ENCODE measurements at regions not wholly inside any gene's neighbourhood (a gene's known extent, or its start where the extent isn't known, plus 50 kb on each side); places are given as distances from the start of the nearest gene placed in this dataset.

DNA sequence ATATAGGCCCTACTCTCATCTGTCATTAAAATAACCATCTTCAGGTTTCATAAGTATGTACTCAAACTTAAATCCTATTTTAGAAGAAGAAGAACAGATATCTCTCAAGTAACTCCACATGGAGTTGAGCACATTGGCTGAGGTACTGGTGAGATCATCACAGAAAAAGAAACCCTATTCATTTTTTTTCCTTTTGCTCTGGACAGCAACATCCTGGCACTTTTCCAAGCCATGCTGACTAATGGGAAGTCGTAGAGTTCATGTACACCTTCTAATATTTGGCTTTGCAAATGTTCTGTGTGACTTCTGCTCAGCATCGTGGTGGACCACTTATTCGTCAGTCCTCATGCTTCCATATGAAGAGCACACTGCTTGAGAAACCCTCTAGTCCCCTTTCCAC is 336.0 kb upstream of the KCNH8 start:
- ChIA-PET CTCF (no interaction called here), POLR2A (ENCODE audit: low non-redundant PET) (no interaction called here)
- Histone ChIP-seq H3K36me3 (ENCODE audit: insufficient read depth, low read length, poor library complexity, severe bottlenecking) (no peaks in the 10 kb centered on the region), H3K9me3 (ENCODE audit: low read depth, low read length, poor library complexity, severe bottlenecking) (no peaks in the 10 kb centered on the region), H3K4me1 (ENCODE audit: insufficient read depth, low read length, poor library complexity, severe bottlenecking) (no peaks in the 10 kb centered on the region), H3K4me3 (ENCODE audit: low read depth, low read length, poor library complexity, severe bottlenecking) (no peak overlapping the region), H3K27ac (ENCODE audit: low read depth, low read length, poor library complexity, severe bottlenecking) (no peak overlapping the region), H3K27me3 (replicated peaks; ENCODE audit: insufficient read depth, low read depth, low read length, poor library complexity) (no peaks in the 10 kb centered on the region)
- TF ChIP-seq, protein P1, sequence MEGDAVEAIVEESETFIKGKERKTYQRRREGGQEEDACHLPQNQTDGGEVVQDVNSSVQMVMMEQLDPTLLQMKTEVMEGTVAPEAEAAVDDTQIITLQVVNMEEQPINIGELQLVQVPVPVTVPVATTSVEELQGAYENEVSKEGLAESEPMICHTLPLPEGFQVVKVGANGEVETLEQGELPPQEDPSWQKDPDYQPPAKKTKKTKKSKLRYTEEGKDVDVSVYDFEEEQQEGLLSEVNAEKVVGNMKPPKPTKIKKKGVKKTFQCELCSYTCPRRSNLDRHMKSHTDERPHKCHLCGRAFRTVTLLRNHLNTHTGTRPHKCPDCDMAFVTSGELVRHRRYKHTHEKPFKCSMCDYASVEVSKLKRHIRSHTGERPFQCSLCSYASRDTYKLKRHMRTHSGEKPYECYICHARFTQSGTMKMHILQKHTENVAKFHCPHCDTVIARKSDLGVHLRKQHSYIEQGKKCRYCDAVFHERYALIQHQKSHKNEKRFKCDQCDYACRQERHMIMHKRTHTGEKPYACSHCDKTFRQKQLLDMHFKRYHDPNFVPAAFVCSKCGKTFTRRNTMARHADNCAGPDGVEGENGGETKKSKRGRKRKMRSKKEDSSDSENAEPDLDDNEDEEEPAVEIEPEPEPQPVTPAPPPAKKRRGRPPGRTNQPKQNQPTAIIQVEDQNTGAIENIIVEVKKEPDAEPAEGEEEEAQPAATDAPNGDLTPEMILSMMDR (conservative IDR thresholded peaks at IDR 0.05; ENCODE audit: low read depth, low read length): no peak
- TF ChIP-seq EZH2 (IDR thresholded peaks at IDR 0.05; ENCODE audit: borderline replicate concordance, low read depth, low read length, poor library complexity, severe bottlenecking): no peak
- intact Hi-C loops (cut with micrococcal nuclease; ENCODE audit: unreplicated experiment): no loop called here
- DNase-seq (ENCODE audit: low spot score): no peak
- no TSS peak for BruUV-seq (replicated peaks)

DNA sequence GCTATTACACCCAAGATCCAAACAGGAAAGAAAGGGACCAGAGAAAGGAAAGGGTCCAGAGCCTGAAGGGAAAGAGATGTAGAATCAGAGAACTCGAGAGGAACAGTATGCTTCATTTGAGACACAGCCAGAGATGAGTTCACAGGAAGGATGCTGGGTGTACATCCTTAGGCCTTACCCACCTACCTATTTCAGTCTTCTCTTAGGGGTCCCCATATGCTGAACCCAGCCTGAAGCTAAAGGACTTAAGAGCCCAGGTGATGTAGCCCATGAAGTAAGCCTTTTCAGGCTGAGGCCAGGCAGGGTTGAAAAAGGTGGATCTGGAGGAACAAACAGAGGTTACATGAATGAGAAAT is 338.0 kb upstream of the KCNH8 start:
- POLR2A ChIA-PET (ENCODE audit: low non-redundant PET): no interaction called here
- Histone ChIP-seq H3K36me3 (ENCODE audit: insufficient read depth, low read length, poor library complexity, severe bottlenecking) (no peaks in the 10 kb centered on the region), H3K27me3 (replicated peaks; ENCODE audit: insufficient read depth, low read depth, low read length, poor library complexity) (no peaks in the 10 kb centered on the region), H3K27ac (ENCODE audit: low read depth, low read length, poor library complexity, severe bottlenecking) (no peak overlapping the region), H3K4me3 (ENCODE audit: low read depth, low read length, poor library complexity, severe bottlenecking) (no peak overlapping the region), H3K4me1 (ENCODE audit: insufficient read depth, low read length, poor library complexity, severe bottlenecking) (no peaks in the 10 kb centered on the region), H3K9me3 (ENCODE audit: low read depth, low read length, poor library complexity, severe bottlenecking) (no peaks in the 10 kb centered on the region)
- BruUV-seq (replicated peaks): no TSS peak
- intact Hi-C loops (cut with micrococcal nuclease; ENCODE audit: unreplicated experiment): no loop called here
- CTCF ChIA-PET: no interaction called here
- DNase-seq (ENCODE audit: low spot score): no peak
- no peak for TF ChIP-seq EZH2 (IDR thresholded peaks at IDR 0.05; ENCODE audit: borderline replicate concordance, low read depth, low read length, poor library complexity, severe bottlenecking)
- TF ChIP-seq, protein P1 (conservative IDR thresholded peaks at IDR 0.05; ENCODE audit: low read depth, low read length): no peak

DNA sequence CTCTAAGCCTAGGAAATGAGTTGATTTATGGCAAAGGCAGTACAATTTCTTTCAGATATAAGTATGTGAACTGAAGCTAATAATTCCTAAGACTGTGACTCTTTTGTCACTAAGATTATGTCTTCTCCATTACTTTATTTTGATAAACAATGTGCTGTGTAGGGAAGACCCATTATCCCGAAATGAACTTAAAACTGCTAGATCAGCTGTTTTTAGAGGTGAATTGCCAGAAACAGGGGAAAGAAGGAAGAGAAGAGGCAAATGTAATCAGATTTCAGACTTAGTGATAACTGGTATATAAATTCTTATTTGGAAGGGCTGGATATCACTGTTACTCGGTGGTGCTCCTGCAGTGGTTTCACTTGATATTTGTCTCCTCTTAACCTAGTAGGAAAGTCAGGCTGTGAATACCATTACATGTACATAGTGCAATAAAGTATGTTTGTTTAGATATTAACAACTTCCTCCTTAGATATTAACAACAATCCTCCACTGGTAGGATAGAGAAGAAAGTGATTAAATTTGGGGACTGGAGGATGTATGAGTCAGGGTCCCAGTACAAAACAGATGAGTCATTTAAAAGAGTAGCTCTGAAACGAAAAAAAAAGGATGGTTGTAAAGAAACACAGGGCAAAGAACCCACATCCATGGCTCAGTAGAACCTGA is 338.5 kb upstream of the KCNH8 start:
- H3K27me3 ChIP-seq (replicated peaks; ENCODE audit: insufficient read depth, low read depth, low read length, poor library complexity): no peaks in the 10 kb centered on the region
- TF ChIP-seq, protein P1 (conservative IDR thresholded peaks at IDR 0.05; ENCODE audit: low read depth, low read length): no peak
- no peak for TF ChIP-seq EZH2 (IDR thresholded peaks at IDR 0.05; ENCODE audit: borderline replicate concordance, low read depth, low read length, poor library complexity, severe bottlenecking)
- H3K27ac ChIP-seq (ENCODE audit: low read depth, low read length, poor library complexity, severe bottlenecking): no peak overlapping the region
- ChIA-PET CTCF (no interaction called here), POLR2A (ENCODE audit: low non-redundant PET) (no interaction called here)
- intact Hi-C loops (cut with micrococcal nuclease; ENCODE audit: unreplicated experiment): no loop called here
- H3K9me3 ChIP-seq (ENCODE audit: low read depth, low read length, poor library complexity, severe bottlenecking): no peaks in the 10 kb centered on the region
- H3K4me1 ChIP-seq (ENCODE audit: insufficient read depth, low read length, poor library complexity, severe bottlenecking): no peaks in the 10 kb centered on the region
- no TSS peak for BruUV-seq (replicated peaks)
- no peaks in the 10 kb centered on the region for H3K36me3 ChIP-seq (ENCODE audit: insufficient read depth, low read length, poor library complexity, severe bottlenecking)
- no peak for DNase-seq (ENCODE audit: low spot score)
- H3K4me3 ChIP-seq (ENCODE audit: low read depth, low read length, poor library complexity, severe bottlenecking): no peak overlapping the region
